ENCODE measurements at regions not wholly inside any gene's neighbourhood (a gene's known extent, or its start where the extent isn't known, plus 50 kb on each side); places are given as distances from the start of the nearest gene placed in this dataset.
"Not testable (repeated sequence)": the region's sequence is repeated elsewhere in the genome, so short reads cannot be mapped to it uniquely, and the experiment has no call there.

DNA sequence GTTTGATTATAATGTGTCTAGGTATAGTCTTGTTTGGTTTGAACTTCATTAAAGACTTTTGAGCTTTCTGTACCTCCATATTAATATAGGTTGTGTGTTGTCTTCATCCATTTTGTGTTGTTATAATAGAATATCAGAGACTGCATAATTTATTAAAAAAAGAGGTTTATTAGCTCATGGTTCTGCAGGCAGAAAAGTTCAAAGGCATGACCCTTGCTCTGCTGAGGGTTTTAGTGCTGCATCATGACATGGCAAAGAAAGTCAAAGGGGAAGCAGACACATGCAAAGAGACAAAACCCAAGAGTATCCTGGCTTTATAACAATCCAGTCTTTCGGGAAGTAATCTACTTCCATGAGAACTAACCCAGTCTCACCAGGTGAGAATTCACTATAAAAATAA, 358.2 kb downstream of the EDEM1 start:
- DNase-seq (ENCODE audit: low spot score) = no peak

DNA sequence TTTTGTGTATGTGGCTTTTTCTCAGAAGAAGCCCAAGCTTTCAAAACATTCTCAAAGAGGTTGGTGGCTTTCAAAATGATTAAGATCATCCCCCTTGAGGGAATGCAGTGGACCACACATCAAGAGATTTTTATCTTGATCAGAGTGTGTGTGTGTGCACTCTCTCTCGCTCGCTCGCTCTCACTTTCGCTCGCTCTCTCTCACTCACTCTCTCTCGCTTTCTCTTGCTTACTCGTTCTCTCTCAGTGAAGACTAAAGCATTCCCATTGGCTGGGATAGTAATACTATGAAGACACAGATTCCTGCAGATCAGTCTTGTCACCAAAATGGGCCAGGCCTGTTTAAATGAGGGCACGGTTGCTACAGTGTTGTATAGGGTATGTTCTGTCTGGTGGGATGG, 365.7 kb downstream of the EDEM1 start:
- DNase-seq (ENCODE audit: low spot score) = no peak

GRCh38 chr3:5554245-5554747, 366.8 kb downstream of the EDEM1 start:
- no peak for DNase-seq (ENCODE audit: low spot score)

DNA sequence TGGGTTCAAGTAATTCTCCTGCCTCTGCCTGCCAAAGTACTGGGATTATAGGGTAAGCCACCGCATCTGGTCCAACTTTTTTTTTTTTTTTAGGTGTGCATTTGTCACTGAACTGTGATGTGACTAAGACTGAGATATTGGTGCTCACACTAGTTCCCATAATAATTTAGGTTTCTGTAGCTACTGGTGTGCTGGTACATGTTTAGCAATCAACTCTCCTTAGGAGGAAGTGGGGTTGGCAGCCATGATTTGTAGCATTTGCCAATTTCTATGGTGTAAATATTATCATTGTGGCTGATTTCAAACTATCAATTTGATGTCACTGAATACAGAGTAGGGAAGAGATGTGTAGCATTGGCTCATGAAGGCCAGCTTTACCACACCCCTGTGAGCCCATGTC, 372.7 kb downstream of the EDEM1 start:
- no peak for DNase-seq (ENCODE audit: low spot score)

- no peak for DNase-seq (ENCODE audit: low spot score)
Measured at GRCh38 chr3:5563537-5564277, 376.2 kb downstream of the EDEM1 start.

DNA sequence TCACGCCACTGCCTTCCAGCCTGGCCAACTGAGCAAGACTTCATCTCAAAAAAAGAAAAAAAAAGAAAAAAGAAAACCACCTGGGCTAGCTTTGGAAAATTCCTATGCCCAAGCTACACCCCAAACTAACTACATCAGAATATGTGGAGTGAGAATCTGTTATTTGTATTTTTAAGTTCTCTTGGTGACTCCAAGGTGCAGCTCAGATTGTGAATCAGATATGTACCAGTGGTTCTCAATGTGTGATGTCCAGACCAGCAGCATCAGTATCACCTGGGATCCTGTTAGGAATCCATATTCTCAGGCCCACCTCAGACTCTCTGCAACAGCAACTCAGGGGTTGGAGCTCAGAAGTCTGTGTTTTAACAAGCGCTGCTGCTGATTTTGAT, 376.8 kb downstream of the EDEM1 start:
- DNase-seq (ENCODE audit: low spot score) = no peak

- DNase-seq (ENCODE audit: low spot score) = no peak
Measured at GRCh38 chr3:5565026-5565425, 377.5 kb downstream of the EDEM1 start.

GRCh38 chr3:5567113-5567512, 379.6 kb downstream of the EDEM1 start:
- DNase-seq (ENCODE audit: low spot score) = no peak

GRCh38 chr3:5568451-5568850, 380.9 kb downstream of the EDEM1 start:
- DNase-seq (ENCODE audit: low spot score) = no peak

DNA sequence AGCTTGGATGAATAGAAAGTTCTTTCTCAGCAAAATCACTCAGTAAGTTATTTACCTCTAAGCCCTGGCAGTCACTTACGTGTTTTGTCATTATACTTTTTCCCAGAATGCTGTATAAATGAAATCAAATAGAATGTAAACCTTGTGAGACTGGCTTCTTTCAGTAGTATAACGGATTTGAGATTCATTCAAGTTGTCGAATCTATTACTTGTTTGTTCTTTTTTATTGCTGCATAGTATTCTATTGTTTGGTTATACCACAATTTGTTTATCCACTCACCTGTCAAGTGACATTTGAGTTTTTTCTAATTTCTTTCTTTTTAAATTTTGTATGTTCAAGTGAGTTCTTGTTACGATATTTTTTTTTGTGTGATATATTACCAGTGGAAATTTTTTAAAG, 381.6 kb downstream of the EDEM1 start:
- no peak for DNase-seq (ENCODE audit: low spot score)

GRCh38 chr3:5572168-5572567, 384.7 kb downstream of the EDEM1 start:
- DNase-seq (ENCODE audit: low spot score) = peak; percentile 29

- no peak for DNase-seq (ENCODE audit: low spot score)
Measured at GRCh38 chr3:5576277-5577011, 388.9 kb downstream of the EDEM1 start.

DNA sequence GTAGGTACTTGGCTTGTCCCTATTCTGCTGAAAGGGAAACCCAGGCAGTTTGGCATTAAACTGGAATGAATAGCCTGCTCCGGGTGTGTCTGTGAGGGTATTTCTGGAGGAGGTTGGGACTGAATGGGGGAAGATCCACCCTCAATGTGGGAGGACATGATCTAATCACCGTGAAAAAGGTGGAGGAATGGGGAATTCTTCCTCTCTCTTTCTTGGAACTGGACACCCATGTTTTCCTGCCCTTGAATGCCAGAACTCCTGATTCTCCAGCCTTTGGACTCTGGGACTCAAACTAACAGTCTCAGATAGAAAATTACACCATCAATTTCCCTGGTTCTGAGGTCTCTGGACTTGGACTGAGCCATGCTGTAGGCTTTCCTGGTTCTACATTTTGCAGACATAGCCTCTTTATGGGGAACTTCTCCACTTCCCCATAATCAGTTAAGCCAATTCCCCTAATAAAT, 391.7 kb downstream of the EDEM1 start:
- DNase-seq (ENCODE audit: low spot score) = no peak

DNA sequence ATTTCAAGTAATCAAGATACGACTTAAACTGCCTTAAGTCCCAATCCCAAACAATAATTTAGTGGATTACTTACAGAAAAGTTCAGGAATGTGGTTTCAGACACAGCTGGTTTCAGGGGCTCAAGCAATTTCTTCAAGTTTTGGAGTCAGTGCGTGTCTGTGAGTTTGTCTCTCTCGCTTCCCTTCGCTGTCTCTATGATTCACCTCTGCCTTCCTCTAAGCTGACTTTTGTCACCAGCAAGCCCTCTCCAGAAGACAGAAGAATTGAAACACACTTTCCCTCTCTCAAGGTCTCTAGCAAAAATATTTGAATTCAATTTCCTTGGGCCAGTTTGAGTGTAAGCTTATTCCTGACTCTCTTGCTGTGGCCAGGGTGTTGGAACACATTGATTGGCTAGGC, 392.4 kb downstream of the EDEM1 start:
- DNase-seq (ENCODE audit: low spot score) = no peak

GRCh38 chr3:5580826-5581225, 393.3 kb downstream of the EDEM1 start:
- no peak for DNase-seq (ENCODE audit: low spot score)

DNA sequence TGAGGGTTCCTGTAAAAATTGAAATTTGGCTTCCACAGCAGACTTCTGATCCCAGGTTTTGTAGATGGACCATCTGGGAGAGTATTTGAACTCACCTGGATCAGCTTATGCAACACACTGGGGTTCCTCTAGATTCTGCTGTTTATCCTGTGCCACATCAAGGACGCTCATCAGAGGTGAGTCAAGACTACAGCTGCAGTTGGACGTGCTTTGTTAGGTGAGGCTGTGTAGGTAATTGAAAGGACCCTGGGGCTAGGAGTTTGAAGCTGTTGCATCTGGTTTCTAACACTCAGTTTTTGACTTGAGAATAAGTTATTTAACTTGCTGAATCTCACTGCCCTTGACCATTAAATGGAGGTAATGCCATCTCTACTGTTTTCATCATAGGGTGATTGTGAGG, 394.2 kb downstream of the EDEM1 start:
- DNase-seq (ENCODE audit: low spot score) = no peak

GRCh38 chr3:5583920-5584319, 396.4 kb downstream of the EDEM1 start:
- DNase-seq (ENCODE audit: low spot score) = no peak

DNA sequence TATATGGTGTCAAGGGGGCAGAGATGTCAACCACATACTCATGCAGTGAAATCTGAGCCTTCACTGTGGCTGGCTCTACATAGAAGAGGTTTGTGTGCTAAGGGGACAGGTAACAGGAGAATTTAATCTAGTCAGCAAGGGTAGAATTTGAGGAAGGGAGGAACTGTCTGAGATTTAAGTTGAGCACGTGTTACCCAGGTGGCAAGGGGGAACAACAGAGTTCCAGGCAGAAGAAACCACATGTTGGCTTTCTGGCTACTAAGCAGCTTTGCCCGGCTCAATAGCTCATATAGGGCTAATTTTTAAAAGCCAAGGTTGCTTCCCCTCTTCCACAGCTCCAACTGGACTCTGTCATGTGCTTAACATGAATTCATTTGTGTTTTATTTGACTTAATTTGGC, 397.6 kb downstream of the EDEM1 start:
- DNase-seq (ENCODE audit: low spot score) = no peak

DNA sequence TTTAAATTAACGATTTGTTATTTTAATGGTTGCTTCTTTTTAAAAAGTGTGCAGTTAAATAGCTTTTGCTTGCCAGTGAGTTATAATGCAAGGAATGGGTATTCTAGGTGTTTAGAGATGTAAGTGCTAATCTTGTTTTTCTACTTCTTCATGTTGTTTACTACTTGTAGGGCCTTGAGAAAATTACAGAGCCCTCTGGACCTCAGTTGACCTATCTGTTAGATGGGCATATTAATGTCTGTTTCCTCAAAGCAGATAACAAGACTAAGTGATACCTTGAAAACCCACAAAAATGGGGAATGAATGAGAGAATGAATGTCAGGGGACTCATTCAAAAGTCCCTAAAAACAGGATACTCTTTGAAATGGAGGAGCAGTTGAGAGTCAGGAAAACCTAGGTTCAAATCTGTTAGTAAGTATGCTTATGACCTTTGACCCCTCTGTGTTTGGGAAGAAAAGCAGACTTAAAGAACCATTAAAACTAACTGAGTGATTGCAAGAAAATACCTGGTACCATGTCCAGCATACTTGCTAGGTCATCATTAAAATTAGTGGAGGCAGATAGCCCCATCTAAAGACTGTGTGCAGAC, 419.5 kb downstream of the EDEM1 start:
- no peak for DNase-seq (ENCODE audit: low spot score)

DNA sequence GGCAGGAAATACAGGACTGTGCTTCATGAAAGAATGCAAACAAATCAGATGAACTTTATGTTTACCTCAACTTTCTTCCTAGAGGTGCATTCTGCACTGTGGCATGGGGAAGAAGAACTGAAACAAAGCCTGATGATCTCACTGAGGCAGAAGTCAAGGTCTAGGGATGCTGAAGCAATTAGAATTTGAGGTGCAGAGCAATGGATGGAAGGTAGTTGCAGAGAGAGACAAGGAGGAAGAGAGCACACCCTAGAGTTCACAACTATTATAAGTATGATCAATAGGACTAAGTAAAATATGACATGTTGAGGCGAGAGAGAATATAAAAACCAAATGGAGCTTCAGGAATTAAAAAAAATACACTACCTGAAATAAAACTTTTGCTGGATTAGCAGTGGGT, 420.1 kb downstream of the EDEM1 start:
- no peak for DNase-seq (ENCODE audit: low spot score)

DNA sequence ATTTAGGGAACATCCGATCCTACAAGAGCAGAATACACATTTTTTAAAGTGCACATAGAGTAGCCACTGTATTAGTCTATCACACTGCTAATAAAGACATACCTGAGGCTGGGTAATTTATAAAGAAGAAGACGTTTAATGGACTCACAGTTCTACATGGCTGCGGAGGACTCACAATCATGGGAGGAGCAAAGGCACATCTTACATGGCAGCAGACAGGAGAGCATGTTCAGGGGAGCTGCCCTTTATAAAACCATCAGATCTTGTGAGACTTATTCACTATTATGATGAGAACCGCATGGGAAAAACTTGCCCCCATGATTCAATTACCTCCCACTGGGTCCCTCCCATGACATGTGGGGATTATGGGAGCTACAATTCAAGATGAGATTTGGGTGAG, 421.5 kb downstream of the EDEM1 start:
- not testable (repeated sequence) for DNase-seq (ENCODE audit: low spot score)

DNA sequence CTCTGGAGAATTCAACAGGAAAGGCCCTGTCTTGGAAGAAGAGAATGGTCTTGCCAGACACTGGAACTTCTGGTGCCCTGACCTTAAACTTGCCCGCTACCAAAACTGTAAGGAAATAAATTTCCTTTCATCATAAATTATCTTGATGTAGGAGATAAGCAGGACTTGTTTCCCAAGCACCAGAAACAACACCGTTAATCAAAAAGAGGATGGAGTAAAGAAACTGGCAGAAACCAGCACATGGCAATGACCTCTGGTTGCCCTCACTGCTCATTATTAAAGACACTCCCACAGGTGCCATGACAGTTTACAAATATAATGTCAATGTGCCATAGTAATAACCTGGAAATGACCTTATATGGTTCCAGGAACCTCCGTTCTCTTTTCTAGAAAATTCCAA, 426.1 kb downstream of the EDEM1 start:
- DNase-seq (ENCODE audit: low spot score) = no peak

GRCh38 chr3:5616873-5617272, 429.4 kb downstream of the EDEM1 start:
- DNase-seq (ENCODE audit: low spot score) = no peak
